Lung (tissue), 11 donors: ENCODE measurements at regions not wholly inside any gene's neighbourhood (a gene's known extent, or its start where the extent isn't known, plus 50 kb on each side); places are given as distances from the start of the nearest gene placed in this dataset.
A peak's percentile ranks its signal among the peaks of the same experiment; 100 is the strongest.

ENCODE experiments used
- ATAC-seq: fragments of 200-7000 bp; cut with Tn5 transposase; one replicate; pipeline ENCODE4 v1.9.1; 2020; ENCODE audit warnings: moderate number of reproducible peaks; ENCODE audit not compliant: insufficient read depth, low FRiP score
- DNase-seq, 3 donors: peaks; one replicate each; pipeline ENCODE4 v3.0.0-alpha.2; 2013 to 2017
- H3K27ac ChIP-seq, 2 donors: one replicate each; pipeline ENCODE4 v1.5.1; 2013; ENCODE audit warnings: mild to moderate bottlenecking in 2 of 2, moderate library complexity in 2 of 2, control low read depth in 1 of 2, inconsistent platforms in 1 of 2, low read depth in 1 of 2, low read length in 1 of 2
- H3K27me3 ChIP-seq, 3 donors: one replicate each; pipeline ENCODE4 v1.5.1; 2013; ENCODE audit warnings: low read length in 2 of 3; ENCODE audit not compliant: control insufficient read depth in 3 of 3, insufficient read depth in 3 of 3
- H3K36me3 ChIP-seq, 4 donors: one replicate each; pipeline ENCODE4 v1.5.1; 2013; ENCODE audit warnings: low read length in 4 of 4, mild to moderate bottlenecking in 1 of 4, moderate library complexity in 1 of 4; ENCODE audit not compliant: control insufficient read depth in 4 of 4, insufficient read depth in 4 of 4
- H3K4me1 ChIP-seq, 5 donors: one replicate each; pipeline ENCODE4 v1.5.1; 2013; ENCODE audit warnings: low read length in 5 of 5, mild to moderate bottlenecking in 2 of 5, moderate library complexity in 1 of 5; ENCODE audit not compliant: control insufficient read depth in 5 of 5, insufficient read depth in 5 of 5
- H3K4me3 ChIP-seq: one replicate; pipeline ENCODE4 v1.5.1; 2013; ENCODE audit warnings: mild to moderate bottlenecking, control low read depth, moderate library complexity
- H3K9ac ChIP-seq, 2 donors: one replicate each; pipeline ENCODE4 v1.5.1; 2013; ENCODE audit warnings: low read length in 2 of 2, control low read depth in 1 of 2; ENCODE audit not compliant: insufficient read depth in 1 of 2
- H3K9me3 ChIP-seq, 4 donors: one replicate each; pipeline ENCODE4 v1.5.1; 2013; ENCODE audit warnings: low read length in 3 of 4, mild to moderate bottlenecking in 1 of 4, moderate library complexity in 1 of 4; ENCODE audit not compliant: control insufficient read depth in 4 of 4, insufficient read depth in 3 of 4
- WGBS, 2 donors: extraction: QIAGEN DNeasy Blood & Tissue Kit; methylation state at CpG; one replicate each; pipeline ENCODE4 v1.1.7; 2013; 5-methylcytosine and 5-hydroxymethylcytosine counted together
- TF ChIP-seq, protein P1 (sequence below): IDR thresholded peaks from 2 replicates; pipeline ENCODE4 v1.5.1; 2012; ENCODE audit warnings: mild to moderate bottlenecking; ENCODE audit errors: control extremely low read depth, extremely low read depth
- donor health status: control.
- donor health status: control.
- donor health status: Bipolar disorder and iron deficiency.
- donor health status: healthy.
- donor health status: DM: yes; HTN: yes; CAD: no.

GRCh38 chr5:167014401-167015056 lies 1276.9 kb upstream of the WWC1 start:
- TF ChIP-seq, protein P1, sequence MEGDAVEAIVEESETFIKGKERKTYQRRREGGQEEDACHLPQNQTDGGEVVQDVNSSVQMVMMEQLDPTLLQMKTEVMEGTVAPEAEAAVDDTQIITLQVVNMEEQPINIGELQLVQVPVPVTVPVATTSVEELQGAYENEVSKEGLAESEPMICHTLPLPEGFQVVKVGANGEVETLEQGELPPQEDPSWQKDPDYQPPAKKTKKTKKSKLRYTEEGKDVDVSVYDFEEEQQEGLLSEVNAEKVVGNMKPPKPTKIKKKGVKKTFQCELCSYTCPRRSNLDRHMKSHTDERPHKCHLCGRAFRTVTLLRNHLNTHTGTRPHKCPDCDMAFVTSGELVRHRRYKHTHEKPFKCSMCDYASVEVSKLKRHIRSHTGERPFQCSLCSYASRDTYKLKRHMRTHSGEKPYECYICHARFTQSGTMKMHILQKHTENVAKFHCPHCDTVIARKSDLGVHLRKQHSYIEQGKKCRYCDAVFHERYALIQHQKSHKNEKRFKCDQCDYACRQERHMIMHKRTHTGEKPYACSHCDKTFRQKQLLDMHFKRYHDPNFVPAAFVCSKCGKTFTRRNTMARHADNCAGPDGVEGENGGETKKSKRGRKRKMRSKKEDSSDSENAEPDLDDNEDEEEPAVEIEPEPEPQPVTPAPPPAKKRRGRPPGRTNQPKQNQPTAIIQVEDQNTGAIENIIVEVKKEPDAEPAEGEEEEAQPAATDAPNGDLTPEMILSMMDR = no peak
- Histone ChIP-seq H3K4me1 (no peaks in the 10 kb centered on the region), H3K4me3 (no peak overlapping the region), H3K27ac (no peak overlapping the region), H3K9ac (no peak overlapping the region), H3K36me3 (no peaks in the 10 kb centered on the region), H3K27me3 (no peaks in the 10 kb centered on the region), H3K9me3 (peaks cover 0 to 1% (median 0%) of the 10 kb centered on the region in 4 donors)
- DNase-seq = no peak
- no peak for ATAC-seq
- WGBS, 2 donors = 43 to 73% methylated on average over 5 of the region's 5 CpGs

DNA sequence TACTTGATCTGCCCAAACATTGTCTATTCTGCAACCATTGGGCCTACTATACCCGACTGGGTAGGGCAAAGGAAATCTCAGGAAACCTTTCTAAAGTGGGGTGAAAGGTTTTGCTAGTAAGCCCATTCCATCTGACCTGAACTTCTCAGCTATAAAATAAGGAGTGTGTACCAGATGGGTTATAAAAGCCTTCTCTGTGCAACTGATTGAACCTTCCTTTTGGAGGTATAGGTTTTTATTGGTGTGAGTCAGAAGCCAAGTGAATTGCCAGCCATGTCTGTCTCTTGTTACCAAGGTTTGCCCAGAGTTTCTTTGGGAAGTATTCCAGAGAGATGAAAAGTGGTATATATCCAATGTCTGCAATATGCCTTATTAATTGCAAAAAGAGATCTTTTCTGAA lies 1271.0 kb upstream of the WWC1 start:
- TF ChIP-seq, protein P1 = no peak
- no peaks in the 10 kb centered on the region for H3K36me3 ChIP-seq
- H3K4me1 ChIP-seq = no peaks in the 10 kb centered on the region
- no peak overlapping the region for H3K4me3 ChIP-seq
- no peak for ATAC-seq
- WGBS, 2 donors = 47 to 74% methylated on average over 1 of the region's 1 CpG
- H3K9ac ChIP-seq = no peak overlapping the region
- H3K9me3 ChIP-seq = peaks cover 0 to 2% (median 0%) of the 10 kb centered on the region in 4 donors
- DNase-seq = no peak
- H3K27ac ChIP-seq = no peak overlapping the region
- no peaks in the 10 kb centered on the region for H3K27me3 ChIP-seq

DNA sequence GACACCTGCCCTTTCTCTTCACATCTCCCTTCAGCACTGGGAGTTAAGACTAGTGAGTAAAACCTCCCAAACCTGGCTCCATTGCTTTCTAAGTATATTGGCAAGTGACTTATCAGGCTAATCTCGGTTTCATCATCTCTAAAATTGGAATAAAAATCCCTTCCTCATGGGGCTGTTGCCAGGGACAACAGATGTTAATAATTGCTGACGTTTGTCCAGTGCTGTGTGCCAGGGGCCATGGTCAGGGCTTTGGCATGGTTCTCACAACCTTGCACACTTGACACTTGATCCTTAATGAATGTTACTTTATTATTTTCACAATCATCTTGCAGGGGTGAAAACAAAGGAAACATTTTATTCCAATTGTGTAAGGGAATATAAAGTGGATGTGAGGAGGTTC lies 1262.0 kb upstream of the WWC1 start:
- Histone ChIP-seq H3K4me1 (no peaks in the 10 kb centered on the region), H3K27me3 (no peaks in the 10 kb centered on the region), H3K4me3 (no peak overlapping the region), H3K27ac (no peak overlapping the region), H3K9me3 (peaks cover 0 to under 1% (median 0%) of the 10 kb centered on the region in 4 donors), H3K36me3 (no peaks in the 10 kb centered on the region), H3K9ac (no peak overlapping the region)
- TF ChIP-seq, protein P1 = no peak
- ATAC-seq = no peak
- WGBS, 2 donors = 34 to 46% methylated on average over 2 of the region's 2 CpGs
- DNase-seq = peak in 1 of 3 donors; percentile 16

DNA sequence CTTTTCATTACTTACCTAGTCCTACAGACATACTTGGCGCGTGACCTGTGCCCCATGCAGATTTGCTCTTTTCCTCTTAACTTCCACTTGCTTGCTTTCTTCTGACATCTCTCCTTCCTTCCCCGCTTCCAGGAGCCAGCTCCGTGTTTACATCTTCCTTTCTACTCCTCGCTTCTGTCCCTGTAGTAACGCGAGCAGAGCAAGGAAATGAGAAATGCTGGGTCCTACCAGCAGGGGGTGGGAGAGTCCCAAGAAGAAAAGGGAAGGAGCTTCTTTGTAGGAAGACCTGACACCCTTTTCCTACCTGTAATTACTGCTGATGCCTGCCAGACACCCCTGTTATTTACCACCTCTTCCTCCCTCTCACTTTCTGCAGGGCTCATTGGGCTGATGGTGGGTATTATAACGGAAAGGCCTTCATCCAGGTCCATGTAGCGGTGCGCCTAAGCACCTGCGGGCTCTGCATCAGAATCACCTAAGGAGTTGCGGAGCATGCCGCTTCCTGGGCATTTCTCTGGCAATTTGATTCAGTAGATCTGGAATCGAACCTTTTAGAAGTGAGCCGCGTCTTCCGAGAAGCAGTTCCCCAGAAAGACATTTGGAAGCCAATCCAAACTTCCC lies 1260.8 kb upstream of the WWC1 start:
- Histone ChIP-seq H3K27ac (no peak overlapping the region), H3K36me3 (no peaks in the 10 kb centered on the region), H3K9ac (no peak overlapping the region), H3K4me3 (no peak overlapping the region), H3K27me3 (no peaks in the 10 kb centered on the region), H3K9me3 (no peaks in the 10 kb centered on the region), H3K4me1 (no peaks in the 10 kb centered on the region)
- WGBS, 2 donors = 77 to 78% methylated on average over 17 of the region's 17 CpGs
- DNase-seq = no peak
- no peak for ATAC-seq
- TF ChIP-seq, protein P1 = no peak
